SK-N-SH (cell line): ENCODE measurements at regions not wholly inside any gene's neighbourhood (a gene's known extent, or its start where the extent isn't known, plus 50 kb on each side); places are given as distances from the start of the nearest gene placed in this dataset.
A peak's percentile ranks its signal among the peaks of the same experiment; 100 is the strongest.

Source experiments
- CTCF ChIA-PET: fragments of 300-600, 350-600 bp; formaldehyde crosslinking; extraction: SDS; loops from one replicate; lab custom pipeline; 2021; lab: Yijun Ruan, JAX
- POLR2A ChIA-PET: fragments of 350-600 bp; sonication (Branson Sonifier 250); formaldehyde crosslinking; extraction: SDS; loops from one replicate; lab custom pipeline; 2020; ENCODE audit warnings: antibody characterized with exemption, inconsistent platforms; lab: Yijun Ruan, JAX
- DNase-seq: peaks from one replicate; pipeline ENCODE4 v3.0.0; 2012
- H2AFZ ChIP-seq: fragments of 200-600 bp; sonication (generic); 2 replicates; pipeline ENCODE4 v1.8.1; 2016; ENCODE audit warnings: antibody characterized with exemption, mild to moderate bottlenecking, low read depth
- H3F3A ChIP-seq: fragments of 200-600 bp; sonication (generic); replicated peaks from 2 replicates; pipeline ENCODE3; 2016; ENCODE audit warnings: antibody characterized with exemption, mild to moderate bottlenecking; ENCODE audit not compliant: insufficient read depth
- H3K27ac ChIP-seq, 2 experiments: fragments of 200-500 bp in 1 of 2; fragments of 200-600 bp in 1 of 2; sonication (Bioruptor generic) in 1 of 2; sonication (generic), shearing (Covaris generic) in 1 of 2; 2 replicates each; pipeline versions ENCODE4 v1.5.1 to v1.6.1; 2014 to 2016; ENCODE audit warnings: low read depth in 2 of 2, inconsistent platforms in 1 of 2, low read length in 1 of 2, mild to moderate bottlenecking in 1 of 2, mixed read lengths in 1 of 2
- H3K27me3 ChIP-seq: fragments of 200-600 bp; sonication (generic), shearing (Covaris generic); 2 replicates; pipeline ENCODE4 v1.6.1; 2016; ENCODE audit warnings: mixed run types; ENCODE audit not compliant: insufficient read depth
- H3K36me3 ChIP-seq, 2 experiments: fragments of 200-500 bp in 1 of 2; fragments of 200-600 bp in 1 of 2; sonication (Bioruptor generic) in 1 of 2; sonication (generic) in 1 of 2; replicated peaks in 1 of 2; 2 replicates each; pipeline versions ENCODE3 to v1.5.1; 2014 to 2016; ENCODE audit warnings: low read length in 1 of 2, mild to moderate bottlenecking in 1 of 2; ENCODE audit not compliant: insufficient read depth in 2 of 2, control insufficient read depth in 1 of 2
- H3K4me1 ChIP-seq, 2 experiments: fragments of 200-500 bp in 1 of 2; fragments of 200-600 bp in 1 of 2; sonication (Bioruptor generic) in 1 of 2; sonication (generic), shearing (Covaris generic) in 1 of 2; 2 replicates each; pipeline versions ENCODE4 v1.5.1 to v1.6.1; 2014 to 2016; ENCODE audit warnings: low read depth in 1 of 2, low read length in 1 of 2, mixed run types in 1 of 2; ENCODE audit not compliant: insufficient read depth in 2 of 2, control insufficient read depth in 1 of 2
- H3K4me2 ChIP-seq: fragments of 200-600 bp; sonication (generic), shearing (Covaris generic); 2 replicates; pipeline ENCODE4 v1.6.1; 2017; ENCODE audit warnings: mixed run types
- H3K4me3 ChIP-seq, 2 experiments: fragments of 200-500 bp in 1 of 2; fragments of 200-600 bp in 1 of 2; sonication (Bioruptor generic) in 1 of 2; sonication (generic), shearing (Covaris generic) in 1 of 2; 2 replicates each; pipeline versions ENCODE4 v1.5.1 to v1.8.1; 2014 to 2016; ENCODE audit warnings: low read depth in 2 of 2, inconsistent platforms in 1 of 2, low read length in 1 of 2, mild to moderate bottlenecking in 1 of 2, mixed read lengths in 1 of 2, moderate library complexity in 1 of 2
- H3K79me2 ChIP-seq: fragments of 200-600 bp; sonication (generic); 2 replicates; pipeline ENCODE4 v1.8.1; 2017; ENCODE audit warnings: mild to moderate bottlenecking; ENCODE audit not compliant: insufficient read depth
- H3K9ac ChIP-seq: fragments of 200-600 bp; sonication (generic); 2 replicates; pipeline ENCODE4 v1.6.1; 2017; ENCODE audit warnings: mixed run types
- H3K9me2 ChIP-seq: fragments of 200-600 bp; sonication (generic); 2 replicates; pipeline ENCODE4 v1.6.1; 2017; ENCODE audit warnings: mixed run types
- H3K9me3 ChIP-seq: fragments of 200-600 bp; sonication (generic); 2 replicates; pipeline ENCODE4 v1.6.1; 2017; ENCODE audit warnings: mixed run types, mild to moderate bottlenecking, moderate library complexity
- H4K20me1 ChIP-seq: fragments of 200-600 bp; sonication (generic); 2 replicates; pipeline ENCODE4 v1.6.1; 2017; ENCODE audit warnings: mild to moderate bottlenecking, mixed run types; ENCODE audit not compliant: insufficient read depth
- CHD2 ChIP-seq: fragments of 150-350 bp; IDR thresholded peaks from 2 replicates; pipeline ENCODE4 v1.6.1; 2018; ENCODE audit warnings: low read length; ENCODE audit not compliant: partially characterized antibody
- ELF1 ChIP-seq: IDR thresholded peaks from 2 replicates; pipeline ENCODE4 v1.4.0; 2012
- EP300 ChIP-seq, 2 experiments: IDR thresholded peaks; 2 replicates each; pipeline versions ENCODE4 v1.4.0 to v1.6.1; 2012; ENCODE audit warnings: borderline replicate concordance in 1 of 2, low read depth in 1 of 2, low read length in 1 of 2
- EZH2phosphoT487 ChIP-seq: fragments of 200-600 bp; sonication (generic); IDR thresholded peaks from 2 replicates; pipeline ENCODE4 v1.6.1; 2017; ENCODE audit warnings: low read depth, mixed run types, mild to moderate bottlenecking, antibody characterized with exemption, moderate library complexity, borderline replicate concordance
- FOXJ3 ChIP-seq: sonication (generic); formaldehyde crosslinking; IDR thresholded peaks from 2 replicates; pipeline ENCODE4 v1.5.1; 2020; ENCODE audit warnings: mild to moderate bottlenecking, missing genetic modification reagents
- FOXM1 ChIP-seq: IDR thresholded peaks from 2 replicates; pipeline ENCODE4 v1.4.0; 2012; ENCODE audit warnings: low read depth, mild to moderate bottlenecking
- GABPA ChIP-seq: IDR thresholded peaks from 2 replicates; pipeline ENCODE4 v1.4.0; 2012; ENCODE audit warnings: low read depth, mild to moderate bottlenecking
- GATA2 ChIP-seq: sonication (generic); formaldehyde crosslinking; IDR thresholded peaks from 2 replicates; pipeline ENCODE4 v1.5.0; 2020; ENCODE audit warnings: mild to moderate bottlenecking, missing genetic modification reagents
- JUND ChIP-seq: IDR thresholded peaks from 2 replicates; pipeline ENCODE4 v1.4.0; 2012
- MEF2A ChIP-seq: IDR thresholded peaks from 2 replicates; pipeline ENCODE4 v1.4.0; 2012; ENCODE audit warnings: low read depth, borderline replicate concordance
- MXI1 ChIP-seq: IDR thresholded peaks from 2 replicates; pipeline ENCODE4 v1.6.1; 2012; ENCODE audit warnings: mild to moderate bottlenecking, low read depth, low read length, improper control_type of control experiment
- NFIC ChIP-seq: IDR thresholded peaks from 2 replicates; pipeline ENCODE4 v1.4.0; 2012; ENCODE audit warnings: borderline replicate concordance
- RAD21 ChIP-seq: IDR thresholded peaks from 2 replicates; pipeline ENCODE4 v1.6.1; 2012; ENCODE audit warnings: mild to moderate bottlenecking, low read length
- RCOR1 ChIP-seq: fragments of 150-350 bp; IDR thresholded peaks from 2 replicates; pipeline ENCODE4 v1.6.1; 2017; ENCODE audit warnings: antibody characterized with exemption, low read length
- RFX5 ChIP-seq: IDR thresholded peaks from 2 replicates; pipeline ENCODE4 v1.6.1; 2012; ENCODE audit warnings: mild to moderate bottlenecking, improper control_type of control experiment, low read length
- RXRA ChIP-seq: IDR thresholded peaks from 2 replicates; pipeline ENCODE4 v1.4.0; 2012; ENCODE audit warnings: low read depth, mild to moderate bottlenecking, borderline replicate concordance
- TAF1 ChIP-seq: IDR thresholded peaks from 2 replicates; pipeline ENCODE4 v1.6.1; 2012; ENCODE audit warnings: low read depth, mild to moderate bottlenecking, low read length, moderate library complexity, borderline replicate concordance
- YY1 ChIP-seq: IDR thresholded peaks from 2 replicates; pipeline ENCODE4 v1.4.0; 2012; ENCODE audit warnings: low read depth, mild to moderate bottlenecking
- WGBS: methylation state at CpG from one replicate; pipeline ENCODE4 v1.1.6; 2017; ENCODE audit warnings: low lambda C conversion rate; 5-methylcytosine and 5-hydroxymethylcytosine counted together
- TF ChIP-seq, protein P1 (sequence below): fragments of 150-350 bp; IDR thresholded peaks from 2 replicates; pipeline ENCODE4 v1.6.1; 2017; ENCODE audit warnings: antibody characterized with exemption, low read length, low read depth, borderline replicate concordance
- TF ChIP-seq, protein P2 (sequence below): IDR thresholded peaks from 2 replicates; pipeline ENCODE4 v1.4.0; 2012; ENCODE audit warnings: low read depth
- TF ChIP-seq, protein P3 (sequence below): IDR thresholded peaks from 2 replicates; pipeline ENCODE4 v1.4.0; 2012; ENCODE audit warnings: low read depth, borderline replicate concordance

DNA sequence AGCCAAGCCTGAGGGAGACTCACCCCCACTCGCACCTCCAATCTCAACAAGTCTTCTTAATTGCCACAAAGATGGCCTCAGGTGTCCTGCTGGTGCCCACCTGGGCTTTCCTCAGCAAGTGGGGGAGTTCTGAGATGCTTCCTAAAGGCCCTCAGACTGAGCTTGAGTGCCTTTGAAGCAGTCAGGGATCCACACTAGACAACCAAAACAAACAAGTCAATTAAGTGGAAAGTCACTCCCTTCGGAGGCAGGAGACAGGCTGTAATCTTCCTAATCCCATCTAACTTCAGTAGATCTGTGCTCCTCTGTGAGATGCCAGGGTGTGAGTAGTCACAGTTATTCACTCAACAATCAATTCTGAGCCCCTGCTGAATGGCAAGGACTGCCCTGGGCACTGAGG is 68.3 kb upstream of the SERP2 start (continued):
- TF ChIP-seq, protein P1, sequence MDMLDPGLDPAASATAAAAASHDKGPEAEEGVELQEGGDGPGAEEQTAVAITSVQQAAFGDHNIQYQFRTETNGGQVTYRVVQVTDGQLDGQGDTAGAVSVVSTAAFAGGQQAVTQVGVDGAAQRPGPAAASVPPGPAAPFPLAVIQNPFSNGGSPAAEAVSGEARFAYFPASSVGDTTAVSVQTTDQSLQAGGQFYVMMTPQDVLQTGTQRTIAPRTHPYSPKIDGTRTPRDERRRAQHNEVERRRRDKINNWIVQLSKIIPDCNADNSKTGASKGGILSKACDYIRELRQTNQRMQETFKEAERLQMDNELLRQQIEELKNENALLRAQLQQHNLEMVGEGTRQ, result no peak

DNA sequence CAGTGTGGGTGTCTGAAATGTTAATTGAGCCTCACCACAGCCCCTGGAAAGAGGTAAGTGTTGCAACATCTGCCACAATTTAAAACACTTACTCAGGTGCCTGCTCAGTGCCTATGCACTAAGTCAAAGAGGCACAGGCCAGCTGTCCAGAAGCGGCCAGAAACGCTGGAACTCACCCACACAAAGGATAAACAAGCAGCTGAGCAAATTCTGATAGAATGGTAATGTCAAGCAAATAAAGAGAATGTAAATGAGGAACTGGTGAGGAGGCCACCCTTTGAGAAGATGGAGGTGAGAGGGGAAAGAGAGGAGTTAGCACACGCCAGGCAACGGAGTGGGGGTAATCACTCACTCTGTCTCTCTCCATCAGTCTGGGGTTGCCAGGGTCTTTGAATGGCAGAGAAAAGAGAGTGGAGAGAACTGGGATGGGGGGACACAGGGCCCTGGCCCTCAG is 67.7 kb upstream of the SERP2 start:
- Histone ChIP-seq H3F3A (peaks cover 11% of the 10 kb centered on the region), H3K4me3 (no peak overlapping the region; a peak in 1 of 4 replicates), H3K9me2 (no peaks in the 10 kb centered on the region), H3K79me2 (no peaks in the 10 kb centered on the region), H2AFZ (peak overlapping the region; percentile 83), H4K20me1 (no peaks in the 10 kb centered on the region), H3K4me1 (peaks cover 21 to 30% of the 10 kb centered on the region in 2 experiments), H3K9me3 (no peaks in the 10 kb centered on the region), H3K27ac (peak overlapping the region in 1 of 2 experiments; percentile 95; a peak in 2 of 4 replicates), H3K4me2 (peak overlapping the region; percentile 44), H3K27me3 (no peaks in the 10 kb centered on the region), H3K36me3 (no peaks in the 10 kb centered on the region), H3K9ac (peak overlapping the region; percentile 69)
- ChIA-PET CTCF (interaction anchor here (0.6 to 1.7 kb wide), 3 partner anchors 13 to 114 kb away, joined by 3 to 4 read pairs (median 3); no protein-coding TSS in a partner anchor), POLR2A (no interaction called here)
- 44% methylated on average over 4 of the region's 4 CpGs for WGBS
- DNase-seq, result no peak
- TF ChIP-seq EZH2phosphoT487 (no peak), MEF2A (no peak), JUND (no peak), ELF1 (no peak), RXRA (no peak), RAD21 (no peak), NFIC (no peak), FOXM1 (no peak)
- TF ChIP-seq, protein P2, sequence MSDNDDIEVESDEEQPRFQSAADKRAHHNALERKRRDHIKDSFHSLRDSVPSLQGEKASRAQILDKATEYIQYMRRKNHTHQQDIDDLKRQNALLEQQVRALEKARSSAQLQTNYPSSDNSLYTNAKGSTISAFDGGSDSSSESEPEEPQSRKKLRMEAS, result no peak

DNA sequence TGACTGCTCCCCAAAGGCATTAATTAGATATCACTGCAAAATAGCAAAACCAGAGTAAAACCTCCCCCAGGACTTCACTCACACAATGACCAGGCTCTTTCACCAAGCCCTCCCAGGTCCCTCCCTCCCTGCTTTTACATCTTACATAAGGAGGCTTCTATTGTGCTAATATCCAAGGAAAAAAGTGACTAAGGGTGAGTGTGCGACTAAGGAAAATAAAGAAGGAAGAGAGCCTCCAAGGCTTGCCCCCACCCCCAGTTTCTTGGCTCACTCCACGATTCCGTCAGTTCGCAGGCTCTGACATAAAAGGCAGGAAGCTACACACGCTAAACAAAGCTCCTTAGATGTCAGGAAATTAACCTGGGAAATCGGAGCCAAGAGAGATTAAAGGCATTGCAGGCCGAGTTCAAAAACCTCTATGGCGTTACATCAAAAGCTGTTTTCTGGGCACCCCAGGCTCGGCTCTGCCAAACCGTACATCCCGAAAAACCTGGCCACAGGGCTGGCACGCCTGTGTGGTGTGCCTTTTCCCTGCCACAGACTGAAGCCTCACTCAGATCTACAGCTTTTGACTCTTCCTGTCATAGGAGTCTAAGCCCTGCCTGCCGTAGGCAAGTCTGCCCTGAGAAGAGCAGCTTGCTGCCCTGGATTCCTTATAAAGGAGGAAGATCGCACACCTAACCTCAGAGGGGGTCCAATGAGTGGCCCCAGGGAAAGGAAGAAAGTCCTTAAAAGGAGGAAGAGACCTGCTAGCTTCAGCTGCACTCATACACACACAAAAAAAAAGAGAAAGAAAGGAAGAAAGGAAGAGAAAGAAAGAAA is 67.0 kb upstream of the SERP2 start:
- Histone ChIP-seq H4K20me1 (no peaks in the 10 kb centered on the region), H3K4me1 (peaks cover 19 to 31% of the 10 kb centered on the region in 2 experiments; a peak in 3 of 4 replicates), H3K9ac (peak overlapping the region; percentile 84), H3K79me2 (no peaks in the 10 kb centered on the region), H3K36me3 (no peaks in the 10 kb centered on the region), H3K4me3 (peak overlapping the region in 1 of 2 experiments; percentile 18; a peak in 1 of 4 replicates), H3F3A (peaks cover 7% of the 10 kb centered on the region), H3K9me2 (no peaks in the 10 kb centered on the region), H3K27ac (peak overlapping the region in 1 of 2 experiments; percentile 95; a peak in 2 of 4 replicates), H3K9me3 (no peaks in the 10 kb centered on the region), H2AFZ (peak overlapping the region; percentile 83), H3K4me2 (peak overlapping the region; percentile 78), H3K27me3 (no peaks in the 10 kb centered on the region)
- CTCF ChIA-PET, result interaction anchor here (0.6 to 1.7 kb wide), 3 partner anchors 12 to 115 kb away, joined by 3 to 4 read pairs (median 3); no protein-coding TSS in a partner anchor
- 35% methylated on average over 14 of the region's 14 CpGs for WGBS
- POLR2A ChIA-PET, result no interaction called here
- no peak for DNase-seq
- TF ChIP-seq CHD2, result no peak
- TF ChIP-seq YY1, result 0 out of 2 replicates have a peak, but pooled peaks have one; percentile 30
- no peak for TF ChIP-seq TAF1
- no peak for TF ChIP-seq GABPA
- no peak for TF ChIP-seq MEF2A
- no peak for TF ChIP-seq MXI1
- peak; percentile 71 for TF ChIP-seq JUND
- TF ChIP-seq ELF1, result peak; percentile 51; the same call in 1 of the 2 replicates
- TF ChIP-seq, protein P2, result peak; percentile 75
- no peak for TF ChIP-seq FOXJ3 (CRISPR knock-in tag)
- peak in 1 of 2 experiments; percentile 76; a peak in 2 of 4 replicates for TF ChIP-seq EP300 (IDR thresholded peaks at IDR 0.05; ENCODE audit: borderline replicate concordance in 1 of 2, low read depth in 1 of 2, low read length in 1 of 2)
- TF ChIP-seq RXRA, result peak; percentile 55; the same call in 1 of the 2 replicates
- TF ChIP-seq, protein P1, result no peak
- TF ChIP-seq GATA2 (CRISPR knock-in tag), result no peak
- TF ChIP-seq RCOR1, result no peak
- no peak for TF ChIP-seq EZH2phosphoT487
- TF ChIP-seq RFX5, result no peak
- TF ChIP-seq, protein P3, sequence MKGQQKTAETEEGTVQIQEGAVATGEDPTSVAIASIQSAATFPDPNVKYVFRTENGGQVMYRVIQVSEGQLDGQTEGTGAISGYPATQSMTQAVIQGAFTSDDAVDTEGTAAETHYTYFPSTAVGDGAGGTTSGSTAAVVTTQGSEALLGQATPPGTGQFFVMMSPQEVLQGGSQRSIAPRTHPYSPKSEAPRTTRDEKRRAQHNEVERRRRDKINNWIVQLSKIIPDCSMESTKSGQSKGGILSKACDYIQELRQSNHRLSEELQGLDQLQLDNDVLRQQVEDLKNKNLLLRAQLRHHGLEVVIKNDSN, result no peak
